Psoas muscle (tissue), 7 donors: ENCODE measurements at regions not wholly inside any gene's neighbourhood (a gene's known extent, or its start where the extent isn't known, plus 50 kb on each side); places are given as distances from the start of the nearest gene placed in this dataset.

Source experiments
- ATAC-seq, 4 donors: fragments of 200-7000 bp; cut with Tn5 transposase; one replicate each; pipeline ENCODE4 v1.9.1; 2020; ENCODE audit warnings: moderate library complexity in 3 of 4, mild to moderate bottlenecking in 2 of 4
- DNase-seq, 2 donors: peaks; one replicate each; pipeline ENCODE4 v3.0.0-alpha.2; 2020
- H3K27ac ChIP-seq: fragments of 200-600 bp; one replicate; pipeline ENCODE4 v1.8.0; 2022
- H3K27me3 ChIP-seq, 3 donors: fragments of 200-600 bp in 1 of 3; one replicate each; pipeline versions ENCODE4 v1.6.1 to v1.8.0; 2013 to 2022; ENCODE audit warnings: low read length in 2 of 3, mild to moderate bottlenecking in 2 of 3, moderate library complexity in 1 of 3; ENCODE audit not compliant: insufficient read depth in 3 of 3
- H3K36me3 ChIP-seq, 2 donors: fragments of 200-600 bp in 1 of 2; one replicate each; pipeline versions ENCODE4 v1.6.1 to v1.8.0; 2013 to 2022; ENCODE audit warnings: low read depth in 1 of 2, mild to moderate bottlenecking in 1 of 2, moderate library complexity in 1 of 2; ENCODE audit not compliant: insufficient read depth in 1 of 2
- H3K4me1 ChIP-seq: fragments of 200-600 bp; one replicate; pipeline ENCODE4 v1.8.0; 2022
- H3K4me3 ChIP-seq: fragments of 200-600 bp; one replicate; pipeline ENCODE4 v1.8.0; 2022; ENCODE audit warnings: mild to moderate bottlenecking
- H3K9me3 ChIP-seq: fragments of 200-600 bp; one replicate; pipeline ENCODE4 v1.8.0; 2022
- WGBS, 3 donors: extraction: QIAGEN DNeasy Blood & Tissue Kit; methylation state at CpG; one replicate each; pipeline versions ENCODE4 v1.1.6 to v1.1.7; 2013; 5-methylcytosine and 5-hydroxymethylcytosine counted together
- intact Hi-C, 2 donors: fragments of 100-400 bp; cut with DNase I; formaldehyde crosslinking; loops; one replicate each; pipeline versions ENCODE4 v1.11.0 to v1.14.2; 2022
- TF ChIP-seq, protein P1 (sequence below): fragments of 200-600 bp; IDR thresholded peaks from one replicate; pipeline ENCODE4 v1.8.0; 2022; ENCODE audit warnings: antibody characterized with exemption
- donor health status: healthy with polysubstance abuse.
- donor health status: DM: no; HTN: no; CAD: no; lungs with moderate emphysema.
- donor health status: Bipolar disorder and iron deficiency.
- donor health status: healthy.
- donor health status: DM: yes; HTN: yes; CAD: no.
- donor health status: DM: no; HTN: no; CAD: no.
- donor health status: DM: yes; HTN: yes; CAD: no.

DNA sequence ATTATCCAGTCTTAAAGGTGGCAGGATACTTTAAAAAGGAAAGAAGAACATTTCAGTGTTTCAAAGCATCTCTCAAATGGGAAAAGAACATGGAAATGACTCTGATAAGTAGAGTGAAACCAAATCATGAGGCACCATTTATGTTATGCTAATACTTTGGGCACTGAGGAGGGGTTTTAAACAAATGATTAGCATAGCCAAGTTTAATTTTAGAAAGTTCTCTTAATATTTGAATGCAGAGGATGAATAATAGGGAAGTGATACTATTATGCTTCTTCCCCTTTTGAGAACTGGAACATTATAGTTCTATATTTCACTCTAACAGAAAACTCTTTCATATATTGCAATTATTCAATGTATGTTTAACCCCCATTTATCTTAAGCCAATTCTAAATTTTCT, 1181.9 kb upstream of the PRMT6 start:
- Histone ChIP-seq H3K4me1 (no peaks in the 10 kb centered on the region), H3K9me3 (peaks cover 2% of the 10 kb centered on the region), H3K27me3 (no peaks in the 10 kb centered on the region), H3K27ac (no peak overlapping the region), H3K36me3 (no peaks in the 10 kb centered on the region), H3K4me3 (no peak overlapping the region)
- intact Hi-C loops, result no loop called here
- TF ChIP-seq, protein P1, sequence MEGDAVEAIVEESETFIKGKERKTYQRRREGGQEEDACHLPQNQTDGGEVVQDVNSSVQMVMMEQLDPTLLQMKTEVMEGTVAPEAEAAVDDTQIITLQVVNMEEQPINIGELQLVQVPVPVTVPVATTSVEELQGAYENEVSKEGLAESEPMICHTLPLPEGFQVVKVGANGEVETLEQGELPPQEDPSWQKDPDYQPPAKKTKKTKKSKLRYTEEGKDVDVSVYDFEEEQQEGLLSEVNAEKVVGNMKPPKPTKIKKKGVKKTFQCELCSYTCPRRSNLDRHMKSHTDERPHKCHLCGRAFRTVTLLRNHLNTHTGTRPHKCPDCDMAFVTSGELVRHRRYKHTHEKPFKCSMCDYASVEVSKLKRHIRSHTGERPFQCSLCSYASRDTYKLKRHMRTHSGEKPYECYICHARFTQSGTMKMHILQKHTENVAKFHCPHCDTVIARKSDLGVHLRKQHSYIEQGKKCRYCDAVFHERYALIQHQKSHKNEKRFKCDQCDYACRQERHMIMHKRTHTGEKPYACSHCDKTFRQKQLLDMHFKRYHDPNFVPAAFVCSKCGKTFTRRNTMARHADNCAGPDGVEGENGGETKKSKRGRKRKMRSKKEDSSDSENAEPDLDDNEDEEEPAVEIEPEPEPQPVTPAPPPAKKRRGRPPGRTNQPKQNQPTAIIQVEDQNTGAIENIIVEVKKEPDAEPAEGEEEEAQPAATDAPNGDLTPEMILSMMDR, result no peak
- no peak for ATAC-seq
- no peak for DNase-seq

DNA sequence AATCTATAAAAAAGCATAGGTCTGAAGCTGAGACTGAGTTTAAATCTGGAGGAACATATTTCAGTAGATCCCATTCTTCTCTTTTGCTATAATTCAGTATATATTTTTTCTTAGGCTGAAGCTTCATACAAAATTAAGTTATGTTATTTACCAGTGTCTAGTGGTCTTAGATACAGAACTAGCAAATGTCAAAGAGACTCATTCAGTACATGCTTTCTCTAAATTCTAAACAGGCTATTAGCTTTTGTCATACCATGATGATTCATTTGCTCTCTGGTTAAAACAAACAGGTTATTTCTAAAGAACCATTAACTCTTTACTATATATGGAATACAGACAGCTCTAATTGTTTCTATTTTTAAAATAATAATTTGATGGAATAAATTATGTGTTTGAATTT, 1170.2 kb upstream of the PRMT6 start:
- H3K27me3 ChIP-seq, result no peaks in the 10 kb centered on the region
- H3K36me3 ChIP-seq, result no peaks in the 10 kb centered on the region
- no peak for DNase-seq
- intact Hi-C loops, result no loop called here
- ATAC-seq, result no peak
- no peaks in the 10 kb centered on the region for H3K4me1 ChIP-seq
- TF ChIP-seq, protein P1, result no peak
- no peak overlapping the region for H3K4me3 ChIP-seq
- no peaks in the 10 kb centered on the region for H3K9me3 ChIP-seq
- H3K27ac ChIP-seq, result no peak overlapping the region

DNA sequence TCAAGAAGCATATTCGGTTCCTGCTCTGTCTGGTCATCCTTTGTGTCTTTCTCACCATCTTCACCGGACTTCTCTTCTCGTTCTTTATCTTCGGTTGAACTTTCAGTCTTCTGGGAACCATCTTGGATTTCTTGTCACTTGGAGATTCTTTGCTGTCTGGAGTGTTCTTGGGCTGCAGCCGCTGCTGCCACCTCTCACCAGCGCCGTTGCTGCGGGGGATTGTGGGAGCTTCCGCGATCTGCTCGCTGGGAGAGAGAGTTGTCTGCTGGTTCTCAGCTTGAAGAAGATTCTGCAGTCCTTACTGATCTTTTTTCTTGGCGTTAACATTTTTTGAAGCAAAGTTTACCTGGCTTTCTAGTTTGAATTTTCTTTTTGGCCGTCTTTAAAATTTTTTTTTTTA, 1165.2 kb upstream of the PRMT6 start:
- WGBS, 3 donors, result 83 to 88% (median 85%) methylated on average over 13 of the region's 13 CpGs
- no peak for ATAC-seq
- Histone ChIP-seq H3K4me3 (no peak overlapping the region), H3K27me3 (no peaks in the 10 kb centered on the region), H3K9me3 (no peaks in the 10 kb centered on the region), H3K36me3 (no peaks in the 10 kb centered on the region), H3K27ac (no peak overlapping the region), H3K4me1 (no peaks in the 10 kb centered on the region)
- DNase-seq, result no peak
- TF ChIP-seq, protein P1, result no peak
- intact Hi-C loops, result no loop called here

DNA sequence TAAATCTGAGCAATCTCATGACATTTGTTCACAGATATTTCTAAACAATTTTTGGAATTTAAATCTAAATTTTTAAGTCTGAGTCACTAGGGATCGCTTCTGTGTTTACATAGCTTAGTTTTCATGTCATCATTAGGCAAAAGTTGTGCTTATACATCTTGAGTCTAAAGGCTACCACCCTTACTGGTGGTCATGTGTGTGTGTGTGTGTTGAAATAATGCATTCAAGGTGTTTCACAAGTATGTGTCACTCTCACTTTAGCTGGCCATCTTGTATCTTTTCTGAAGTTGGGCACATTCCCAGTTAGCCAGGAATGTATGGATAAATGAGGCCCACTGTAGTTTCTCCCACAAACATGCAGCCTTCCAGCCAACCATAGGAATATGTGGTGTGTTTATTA, 1162.5 kb upstream of the PRMT6 start:
- ATAC-seq, result no peak
- DNase-seq, result no peak
- H3K9me3 ChIP-seq, result no peaks in the 10 kb centered on the region
- intact Hi-C loops, result no loop called here
- no peaks in the 10 kb centered on the region for H3K27me3 ChIP-seq
- H3K4me1 ChIP-seq, result no peaks in the 10 kb centered on the region
- H3K4me3 ChIP-seq, result no peak overlapping the region
- no peak overlapping the region for H3K27ac ChIP-seq
- TF ChIP-seq, protein P1, result no peak
- no peaks in the 10 kb centered on the region for H3K36me3 ChIP-seq
- 56 to 72% (median 65%) methylated on average over 1 of the region's 1 CpG for WGBS, 3 donors

DNA sequence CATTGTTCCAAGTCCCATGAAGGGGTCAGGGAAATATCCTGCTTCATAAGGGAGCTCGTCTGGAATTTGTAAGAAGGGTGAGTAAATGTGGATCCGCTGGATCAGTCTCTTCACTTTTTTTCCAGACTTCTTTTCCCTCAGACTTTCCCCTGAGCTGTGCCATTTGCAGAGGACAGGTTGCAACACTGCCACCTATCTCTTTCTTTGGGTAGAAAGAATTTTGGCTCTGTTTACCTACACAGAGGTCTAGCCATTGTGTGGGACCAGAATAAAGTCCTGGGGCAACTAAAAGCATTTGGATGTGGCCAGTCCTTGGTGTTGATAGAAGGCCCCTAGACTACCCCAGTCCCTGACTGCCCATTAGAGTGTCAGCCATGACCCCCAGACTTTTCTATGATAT, 1146.7 kb upstream of the PRMT6 start:
- H3K4me1 ChIP-seq, result no peaks in the 10 kb centered on the region
- DNase-seq (no peak), ATAC-seq (no peak)
- H3K4me3 ChIP-seq, result no peak overlapping the region
- intact Hi-C loops, result no loop called here
- TF ChIP-seq, protein P1, result no peak
- H3K9me3 ChIP-seq, result no peaks in the 10 kb centered on the region
- WGBS, 3 donors, result 51 to 57% (median 55%) methylated on average over 2 of the region's 2 CpGs
- H3K36me3 ChIP-seq, result no peaks in the 10 kb centered on the region
- H3K27ac ChIP-seq, result no peak overlapping the region
- no peaks in the 10 kb centered on the region for H3K27me3 ChIP-seq
